ENCODE measurements at regions not wholly inside any gene's neighbourhood (a gene's known extent, or its start where the extent isn't known, plus 50 kb on each side); places are given as distances from the start of the nearest gene placed in this dataset.

DNA sequence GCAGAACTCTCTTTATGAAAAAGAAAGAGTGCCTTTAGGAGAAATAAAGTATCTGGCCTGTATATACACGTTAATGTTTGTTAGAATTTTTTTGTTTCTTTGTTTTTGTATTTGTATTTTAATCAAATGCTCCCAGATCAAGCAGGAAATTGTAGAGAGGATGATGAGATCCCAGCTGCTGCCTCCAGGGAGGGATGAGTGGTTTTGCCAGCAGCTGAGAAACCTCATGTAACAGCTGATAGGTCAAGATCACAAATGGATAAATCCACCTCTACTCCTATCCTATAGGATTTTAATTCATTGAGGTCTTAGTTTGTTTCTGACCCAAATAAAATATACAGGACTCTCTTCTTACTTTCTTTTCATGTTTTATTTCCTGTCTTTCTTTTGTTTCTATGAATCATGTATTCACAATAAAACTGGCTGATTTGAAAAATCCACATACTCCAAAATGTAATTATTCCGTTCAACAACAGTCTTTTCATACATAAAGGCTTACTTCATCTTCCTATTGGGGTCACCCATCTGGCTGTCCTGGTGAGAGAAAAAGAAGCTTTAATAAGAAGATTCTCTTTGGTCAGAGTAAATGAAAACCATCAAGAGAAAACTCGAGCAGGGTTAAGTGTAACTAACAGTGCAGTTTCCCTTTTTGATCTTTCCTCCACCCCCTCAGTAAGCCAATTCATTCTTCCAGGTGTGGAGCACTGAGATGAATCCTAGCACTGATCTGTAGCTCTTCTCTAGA, 129.3 kb upstream of the PLPPR5 start:
- TF ChIP-seq, protein P1, sequence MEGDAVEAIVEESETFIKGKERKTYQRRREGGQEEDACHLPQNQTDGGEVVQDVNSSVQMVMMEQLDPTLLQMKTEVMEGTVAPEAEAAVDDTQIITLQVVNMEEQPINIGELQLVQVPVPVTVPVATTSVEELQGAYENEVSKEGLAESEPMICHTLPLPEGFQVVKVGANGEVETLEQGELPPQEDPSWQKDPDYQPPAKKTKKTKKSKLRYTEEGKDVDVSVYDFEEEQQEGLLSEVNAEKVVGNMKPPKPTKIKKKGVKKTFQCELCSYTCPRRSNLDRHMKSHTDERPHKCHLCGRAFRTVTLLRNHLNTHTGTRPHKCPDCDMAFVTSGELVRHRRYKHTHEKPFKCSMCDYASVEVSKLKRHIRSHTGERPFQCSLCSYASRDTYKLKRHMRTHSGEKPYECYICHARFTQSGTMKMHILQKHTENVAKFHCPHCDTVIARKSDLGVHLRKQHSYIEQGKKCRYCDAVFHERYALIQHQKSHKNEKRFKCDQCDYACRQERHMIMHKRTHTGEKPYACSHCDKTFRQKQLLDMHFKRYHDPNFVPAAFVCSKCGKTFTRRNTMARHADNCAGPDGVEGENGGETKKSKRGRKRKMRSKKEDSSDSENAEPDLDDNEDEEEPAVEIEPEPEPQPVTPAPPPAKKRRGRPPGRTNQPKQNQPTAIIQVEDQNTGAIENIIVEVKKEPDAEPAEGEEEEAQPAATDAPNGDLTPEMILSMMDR (conservative IDR thresholded peaks at IDR 0.05 in 1 of 2, IDR thresholded peaks at IDR 0.05 in 1 of 2; ENCODE audit: low read depth in 1 of 2, low read length in 2 of 2): no peak
- no peak for TF ChIP-seq EZH2 (IDR thresholded peaks at IDR 0.05; ENCODE audit: low read length, missing control alignments)
